K562 (cell line): ENCODE measurements at regions not wholly inside any gene's neighbourhood (a gene's known extent, or its start where the extent isn't known, plus 50 kb on each side); places are given as distances from the start of the nearest gene placed in this dataset.

Source experiments
- CCAR2 ChIP-seq: fragments of 200-400 bp; formaldehyde crosslinking; IDR thresholded peaks from 2 replicates; pipeline ENCODE4 v1.6.1; 2017; ENCODE audit warnings: mild to moderate bottlenecking, low read depth, low read length
- SMARCC2 ChIP-seq: fragments of 450-650 bp; IDR thresholded peaks from 2 replicates; pipeline ENCODE4 v1.6.1; 2017; ENCODE audit warnings: antibody characterized with exemption, moderate library complexity, mild to moderate bottlenecking, low read depth
- TF ChIP-seq, protein P1 (sequence below), 3 experiments: IDR thresholded peaks in 2 of 3; conservative IDR thresholded peaks in 1 of 3; 2 replicates each; pipeline ENCODE4 v1.5.1; 2011 to 2012; ENCODE audit warnings: low read length in 3 of 3, mild to moderate bottlenecking in 3 of 3, control low read depth in 2 of 3, improper control_type of control experiment in 1 of 3, inconsistent platforms in 1 of 3, low read depth in 1 of 3, mixed read lengths in 1 of 3, moderate library complexity in 1 of 3; ENCODE audit not compliant: insufficient read depth in 2 of 3
- TF ChIP-seq, protein P2 (sequence below): sonication (generic); formaldehyde crosslinking; IDR thresholded peaks from 2 replicates; pipeline ENCODE4 v1.8.1; 2023; ENCODE audit warnings: mild to moderate bottlenecking, missing genetic modification reagents

DNA sequence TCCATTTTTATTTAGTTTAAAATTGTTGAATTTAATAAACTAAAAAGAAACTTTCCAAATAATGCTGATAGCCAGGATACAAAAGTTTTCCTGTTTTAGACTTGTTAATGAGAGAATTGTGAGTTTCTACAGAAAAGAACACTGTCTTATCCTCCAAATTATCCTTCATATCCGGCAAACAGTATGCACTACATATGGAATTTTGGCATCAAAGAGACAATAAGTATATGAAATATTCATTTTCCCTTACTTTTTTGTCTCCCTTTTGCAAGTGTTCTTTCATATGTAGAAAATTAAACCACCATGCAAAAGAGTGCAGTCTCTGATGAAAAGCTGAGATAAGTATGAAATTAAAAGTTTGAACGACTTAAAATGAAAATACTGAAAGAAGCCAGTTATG, 159.4 kb downstream of the UBE2E3 start:
- TF ChIP-seq SMARCC2 (no peak), CCAR2 (no peak)
- TF ChIP-seq, protein P1, sequence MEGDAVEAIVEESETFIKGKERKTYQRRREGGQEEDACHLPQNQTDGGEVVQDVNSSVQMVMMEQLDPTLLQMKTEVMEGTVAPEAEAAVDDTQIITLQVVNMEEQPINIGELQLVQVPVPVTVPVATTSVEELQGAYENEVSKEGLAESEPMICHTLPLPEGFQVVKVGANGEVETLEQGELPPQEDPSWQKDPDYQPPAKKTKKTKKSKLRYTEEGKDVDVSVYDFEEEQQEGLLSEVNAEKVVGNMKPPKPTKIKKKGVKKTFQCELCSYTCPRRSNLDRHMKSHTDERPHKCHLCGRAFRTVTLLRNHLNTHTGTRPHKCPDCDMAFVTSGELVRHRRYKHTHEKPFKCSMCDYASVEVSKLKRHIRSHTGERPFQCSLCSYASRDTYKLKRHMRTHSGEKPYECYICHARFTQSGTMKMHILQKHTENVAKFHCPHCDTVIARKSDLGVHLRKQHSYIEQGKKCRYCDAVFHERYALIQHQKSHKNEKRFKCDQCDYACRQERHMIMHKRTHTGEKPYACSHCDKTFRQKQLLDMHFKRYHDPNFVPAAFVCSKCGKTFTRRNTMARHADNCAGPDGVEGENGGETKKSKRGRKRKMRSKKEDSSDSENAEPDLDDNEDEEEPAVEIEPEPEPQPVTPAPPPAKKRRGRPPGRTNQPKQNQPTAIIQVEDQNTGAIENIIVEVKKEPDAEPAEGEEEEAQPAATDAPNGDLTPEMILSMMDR (IDR thresholded peaks at IDR 0.05 in 2 of 3, conservative IDR thresholded peaks at IDR 0.05 in 1 of 3; ENCODE audit: insufficient read depth in 2 of 3, low read depth in 1 of 3, low read length in 3 of 3): no peak
- TF ChIP-seq, protein P2, sequence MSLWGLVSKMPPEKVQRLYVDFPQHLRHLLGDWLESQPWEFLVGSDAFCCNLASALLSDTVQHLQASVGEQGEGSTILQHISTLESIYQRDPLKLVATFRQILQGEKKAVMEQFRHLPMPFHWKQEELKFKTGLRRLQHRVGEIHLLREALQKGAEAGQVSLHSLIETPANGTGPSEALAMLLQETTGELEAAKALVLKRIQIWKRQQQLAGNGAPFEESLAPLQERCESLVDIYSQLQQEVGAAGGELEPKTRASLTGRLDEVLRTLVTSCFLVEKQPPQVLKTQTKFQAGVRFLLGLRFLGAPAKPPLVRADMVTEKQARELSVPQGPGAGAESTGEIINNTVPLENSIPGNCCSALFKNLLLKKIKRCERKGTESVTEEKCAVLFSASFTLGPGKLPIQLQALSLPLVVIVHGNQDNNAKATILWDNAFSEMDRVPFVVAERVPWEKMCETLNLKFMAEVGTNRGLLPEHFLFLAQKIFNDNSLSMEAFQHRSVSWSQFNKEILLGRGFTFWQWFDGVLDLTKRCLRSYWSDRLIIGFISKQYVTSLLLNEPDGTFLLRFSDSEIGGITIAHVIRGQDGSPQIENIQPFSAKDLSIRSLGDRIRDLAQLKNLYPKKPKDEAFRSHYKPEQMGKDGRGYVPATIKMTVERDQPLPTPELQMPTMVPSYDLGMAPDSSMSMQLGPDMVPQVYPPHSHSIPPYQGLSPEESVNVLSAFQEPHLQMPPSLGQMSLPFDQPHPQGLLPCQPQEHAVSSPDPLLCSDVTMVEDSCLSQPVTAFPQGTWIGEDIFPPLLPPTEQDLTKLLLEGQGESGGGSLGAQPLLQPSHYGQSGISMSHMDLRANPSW (CRISPR knock-in tag): no peak
